Lower leg skin (tissue), 4 donors: ENCODE measurements at regions not wholly inside any gene's neighbourhood (a gene's known extent, or its start where the extent isn't known, plus 50 kb on each side); places are given as distances from the start of the nearest gene placed in this dataset.

ENCODE experiments used
- DNase-seq, 2 donors: peaks; one replicate each; pipeline ENCODE4 v3.0.0-alpha.2; 2019; ENCODE audit warnings: low spot score in 2 of 2
- H3K4me3 ChIP-seq: fragments of 200-600 bp; sonication (generic); 2 replicates; pipeline ENCODE4 v1.5.1; 2017; ENCODE audit warnings: mild to moderate bottlenecking, low read depth; ENCODE audit not compliant: poor library complexity, severe bottlenecking
- POLR2A ChIP-seq, 2 donors: fragments of 450-650 bp; IDR thresholded peaks; one replicate each; pipeline ENCODE4 v1.6.1; 2016 to 2017; ENCODE audit warnings: antibody characterized with exemption in 2 of 2, mild to moderate bottlenecking in 1 of 2, moderate library complexity in 1 of 2
- WGBS, 2 donors: methylation state at CpG; one replicate each; pipeline ENCODE4 v1.1.5; 2018; 5-methylcytosine and 5-hydroxymethylcytosine counted together
- intact Hi-C: fragments of 100-400 bp; cut with DNase I; formaldehyde crosslinking; loops from one replicate; pipeline ENCODE4 v1.15.0; 2023; ENCODE audit warnings: low total_unique reads
- TF ChIP-seq, protein P1 (sequence below), 3 donors: fragments of 450-650 bp; IDR thresholded peaks; one replicate each; pipeline ENCODE4 v1.5.1; 2016; ENCODE audit warnings: antibody characterized with exemption in 3 of 3, mild to moderate bottlenecking in 3 of 3, moderate library complexity in 2 of 3

DNA sequence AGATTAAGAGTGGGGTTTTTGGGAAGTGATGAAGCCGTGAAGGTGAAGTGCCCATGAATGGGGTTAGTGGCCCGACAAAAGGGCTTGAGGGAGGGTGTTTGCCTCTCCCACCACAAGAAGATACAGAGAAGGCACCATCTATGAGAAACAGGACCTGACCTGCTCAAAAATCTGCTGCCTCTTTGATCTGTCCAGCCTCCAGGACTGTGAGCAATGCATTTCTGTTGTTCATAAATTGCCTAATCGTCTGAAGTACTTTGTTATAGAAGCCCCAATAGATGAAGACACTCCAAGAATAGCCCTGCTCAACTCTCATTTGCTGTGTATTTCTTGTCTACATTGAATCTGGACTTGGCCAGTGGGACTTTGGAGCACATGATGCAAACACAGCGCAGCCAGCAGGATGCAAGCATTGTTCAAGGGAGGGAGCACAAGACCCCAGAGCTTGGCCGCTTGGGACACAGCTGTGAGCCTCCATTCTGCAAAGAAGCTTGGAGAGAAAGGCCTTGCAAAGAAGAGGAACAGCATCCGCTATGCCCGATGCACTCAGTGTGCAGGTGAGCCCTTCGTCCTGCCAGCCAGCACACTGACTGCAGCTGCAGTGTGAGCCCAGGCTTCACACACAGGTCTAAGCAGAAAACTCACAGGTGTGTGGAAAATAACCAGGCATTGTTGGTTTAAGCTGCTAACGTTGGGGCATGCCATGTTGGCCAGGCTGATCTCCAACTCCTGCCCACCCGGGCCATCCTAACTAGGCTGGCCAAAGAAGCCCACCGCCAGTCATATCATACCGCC is 73.2 kb upstream of the KLF6 start:
- 78 to 89% methylated on average over 12 of the region's 12 CpGs for WGBS, 2 donors
- no peak for DNase-seq
- intact Hi-C loops = no loop called here
- no peak for TF ChIP-seq POLR2A (IDR thresholded peaks at IDR 0.05)
- TF ChIP-seq, protein P1, sequence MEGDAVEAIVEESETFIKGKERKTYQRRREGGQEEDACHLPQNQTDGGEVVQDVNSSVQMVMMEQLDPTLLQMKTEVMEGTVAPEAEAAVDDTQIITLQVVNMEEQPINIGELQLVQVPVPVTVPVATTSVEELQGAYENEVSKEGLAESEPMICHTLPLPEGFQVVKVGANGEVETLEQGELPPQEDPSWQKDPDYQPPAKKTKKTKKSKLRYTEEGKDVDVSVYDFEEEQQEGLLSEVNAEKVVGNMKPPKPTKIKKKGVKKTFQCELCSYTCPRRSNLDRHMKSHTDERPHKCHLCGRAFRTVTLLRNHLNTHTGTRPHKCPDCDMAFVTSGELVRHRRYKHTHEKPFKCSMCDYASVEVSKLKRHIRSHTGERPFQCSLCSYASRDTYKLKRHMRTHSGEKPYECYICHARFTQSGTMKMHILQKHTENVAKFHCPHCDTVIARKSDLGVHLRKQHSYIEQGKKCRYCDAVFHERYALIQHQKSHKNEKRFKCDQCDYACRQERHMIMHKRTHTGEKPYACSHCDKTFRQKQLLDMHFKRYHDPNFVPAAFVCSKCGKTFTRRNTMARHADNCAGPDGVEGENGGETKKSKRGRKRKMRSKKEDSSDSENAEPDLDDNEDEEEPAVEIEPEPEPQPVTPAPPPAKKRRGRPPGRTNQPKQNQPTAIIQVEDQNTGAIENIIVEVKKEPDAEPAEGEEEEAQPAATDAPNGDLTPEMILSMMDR (IDR thresholded peaks at IDR 0.05) = no peak
- H3K4me3 ChIP-seq = no peak overlapping the region

DNA sequence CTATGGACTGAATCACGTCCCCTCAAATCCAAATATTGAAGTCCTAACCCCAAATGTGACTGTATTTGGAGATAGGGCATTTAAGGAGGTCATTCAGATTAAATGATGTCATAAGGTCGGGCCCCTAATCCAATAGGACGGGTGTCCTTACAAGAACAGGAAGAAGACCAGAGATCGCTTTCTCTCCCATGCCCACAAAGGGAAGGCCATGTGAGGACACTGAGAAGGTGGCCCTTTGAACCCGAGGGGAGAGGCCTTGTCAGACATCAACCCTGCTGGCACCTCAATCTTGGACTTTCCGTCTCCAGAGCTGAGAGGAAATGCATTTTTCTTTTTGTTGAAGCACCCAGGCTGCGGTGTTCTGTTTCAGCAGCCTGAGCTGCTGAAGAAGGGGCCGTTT is 72.3 kb upstream of the KLF6 start:
- H3K4me3 ChIP-seq = no peak overlapping the region
- no peak for TF ChIP-seq POLR2A (IDR thresholded peaks at IDR 0.05)
- TF ChIP-seq, protein P1 (IDR thresholded peaks at IDR 0.05) = no peak
- intact Hi-C loops = no loop called here
- WGBS, 2 donors = 84 to 92% methylated on average over 8 of the region's 8 CpGs
- no peak for DNase-seq

DNA sequence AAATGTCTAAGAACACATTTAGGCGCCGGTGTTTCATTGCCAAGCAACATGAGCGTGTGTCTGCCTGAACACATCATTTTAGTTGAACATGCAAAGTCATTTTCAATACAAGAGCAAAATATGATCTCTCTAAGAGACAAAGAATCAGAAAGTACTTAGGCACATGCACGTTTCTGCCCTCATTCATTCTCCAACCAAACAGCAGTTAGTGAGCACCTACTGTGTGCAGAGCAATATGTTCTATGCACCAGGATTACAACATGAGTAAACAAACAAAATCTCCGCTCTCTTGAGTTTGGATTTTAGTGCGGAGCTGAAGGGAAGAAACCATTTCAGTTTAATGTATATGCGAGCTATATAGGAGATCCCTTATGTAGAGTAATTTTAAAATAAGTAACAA is 71.6 kb upstream of the KLF6 start:
- intact Hi-C loops = no loop called here
- WGBS, 2 donors = 77 to 83% methylated on average over 7 of the region's 7 CpGs
- TF ChIP-seq, protein P1 (IDR thresholded peaks at IDR 0.05) = no peak
- TF ChIP-seq POLR2A (IDR thresholded peaks at IDR 0.05) = no peak
- no peak overlapping the region for H3K4me3 ChIP-seq
- no peak for DNase-seq

DNA sequence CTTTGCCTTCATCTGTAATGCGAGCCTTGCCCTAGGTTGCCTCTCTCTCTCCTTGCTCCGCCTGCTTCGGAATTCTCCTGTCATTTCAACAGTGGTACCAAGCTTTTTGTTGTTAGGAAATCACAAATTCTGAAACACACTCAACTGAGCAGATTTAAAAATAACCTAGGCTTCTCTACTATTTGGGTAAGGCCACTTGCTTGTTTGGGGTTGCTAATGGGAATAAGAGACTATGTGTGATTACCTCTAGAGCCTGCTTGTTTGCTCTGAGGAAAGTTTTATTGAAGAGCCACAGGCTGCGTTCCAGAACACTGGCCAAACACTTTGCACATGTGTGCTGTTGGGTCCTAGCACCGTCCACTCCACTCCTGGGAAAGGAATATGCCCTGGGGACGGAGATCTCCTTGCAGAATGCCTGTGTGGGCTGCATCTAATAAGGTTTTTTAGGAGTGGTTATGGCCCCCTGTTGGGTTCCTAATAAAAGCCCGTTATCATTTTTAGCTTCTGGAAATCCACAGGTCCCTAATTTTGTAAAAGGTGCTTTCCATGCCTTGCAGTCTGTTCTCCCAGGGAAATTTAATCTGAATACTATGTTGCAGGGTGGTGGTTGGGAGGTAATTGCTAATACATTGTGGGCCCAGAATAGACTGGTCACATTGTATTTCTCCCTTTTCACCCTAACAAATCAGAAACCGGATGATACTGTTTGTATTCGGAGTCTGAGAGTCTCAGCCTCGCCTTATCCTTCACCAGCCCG is 68.7 kb upstream of the KLF6 start:
- TF ChIP-seq POLR2A (IDR thresholded peaks at IDR 0.05) = no peak
- TF ChIP-seq, protein P1 (IDR thresholded peaks at IDR 0.05) = no peak
- WGBS, 2 donors = 70 to 73% methylated on average over 11 of the region's 11 CpGs
- no peak overlapping the region for H3K4me3 ChIP-seq
- intact Hi-C loops = no loop called here
- DNase-seq = no peak

DNA sequence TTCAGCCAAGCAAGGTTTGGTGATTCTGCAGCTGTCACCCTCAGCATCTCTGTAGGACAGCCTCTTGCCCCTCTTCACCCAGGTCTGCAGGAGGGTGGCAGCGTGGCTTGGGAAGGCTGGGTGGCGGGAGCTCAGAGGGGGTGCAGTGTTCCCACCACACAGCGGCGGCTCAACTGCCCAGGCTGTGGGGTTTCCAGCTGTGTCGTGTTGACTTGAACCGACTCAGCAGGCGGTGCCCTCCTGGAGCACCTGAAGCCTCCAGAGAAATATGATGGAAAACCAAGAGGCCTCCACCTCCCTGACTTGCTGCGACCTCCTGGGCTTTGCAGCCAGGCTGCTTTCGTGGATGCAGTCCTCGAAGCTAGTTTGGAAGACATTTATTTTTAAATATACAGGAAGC is 68.0 kb upstream of the KLF6 start:
- H3K4me3 ChIP-seq = no peak overlapping the region
- TF ChIP-seq, protein P1 (IDR thresholded peaks at IDR 0.05) = no peak
- TF ChIP-seq POLR2A (IDR thresholded peaks at IDR 0.05) = no peak
- intact Hi-C loops = no loop called here
- 89 to 96% methylated on average over 10 of the region's 10 CpGs for WGBS, 2 donors
- no peak for DNase-seq
